ENCODE measurements at regions not wholly inside any gene's neighbourhood (a gene's known extent, or its start where the extent isn't known, plus 50 kb on each side); places are given as distances from the start of the nearest gene placed in this dataset.

DNA sequence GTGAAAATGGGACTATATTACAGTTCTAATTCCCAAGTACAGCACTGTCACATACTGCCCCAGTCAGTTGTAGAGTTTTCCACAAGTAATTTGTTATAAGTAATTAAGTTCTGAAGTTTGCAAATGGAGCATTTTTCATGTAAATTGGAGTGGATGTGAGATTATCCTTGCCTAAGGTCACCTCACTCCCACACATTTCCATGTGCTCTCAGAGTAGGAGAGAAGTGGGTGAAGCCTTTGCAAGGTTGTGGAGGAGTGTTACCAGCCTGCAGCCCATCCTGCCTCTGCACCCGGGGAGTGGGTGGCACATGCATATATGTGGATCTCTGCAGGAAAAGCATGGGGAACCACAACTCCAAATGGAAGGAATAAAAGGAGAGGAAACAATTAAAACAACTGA lies 169.8 kb downstream of the CD47 start:
- DNase-seq (ENCODE audit: extremely low spot score, unreplicated experiment): no peak
- Mint-ChIP-seq H3K4me1 (ENCODE audit: unreplicated experiment) (no peaks in the 10 kb centered on the region), H3K27ac (ENCODE audit: unreplicated experiment) (no peak overlapping the region), H3K27me3 (ENCODE audit: unreplicated experiment) (peaks cover 39% of the 10 kb centered on the region), H3K9me3 (ENCODE audit: unreplicated experiment) (no peaks in the 10 kb centered on the region), H3K4me3 (ENCODE audit: unreplicated experiment) (no peak overlapping the region), H3K36me3 (ENCODE audit: unreplicated experiment) (no peaks in the 10 kb centered on the region)
- TF ChIP-seq, protein P1, sequence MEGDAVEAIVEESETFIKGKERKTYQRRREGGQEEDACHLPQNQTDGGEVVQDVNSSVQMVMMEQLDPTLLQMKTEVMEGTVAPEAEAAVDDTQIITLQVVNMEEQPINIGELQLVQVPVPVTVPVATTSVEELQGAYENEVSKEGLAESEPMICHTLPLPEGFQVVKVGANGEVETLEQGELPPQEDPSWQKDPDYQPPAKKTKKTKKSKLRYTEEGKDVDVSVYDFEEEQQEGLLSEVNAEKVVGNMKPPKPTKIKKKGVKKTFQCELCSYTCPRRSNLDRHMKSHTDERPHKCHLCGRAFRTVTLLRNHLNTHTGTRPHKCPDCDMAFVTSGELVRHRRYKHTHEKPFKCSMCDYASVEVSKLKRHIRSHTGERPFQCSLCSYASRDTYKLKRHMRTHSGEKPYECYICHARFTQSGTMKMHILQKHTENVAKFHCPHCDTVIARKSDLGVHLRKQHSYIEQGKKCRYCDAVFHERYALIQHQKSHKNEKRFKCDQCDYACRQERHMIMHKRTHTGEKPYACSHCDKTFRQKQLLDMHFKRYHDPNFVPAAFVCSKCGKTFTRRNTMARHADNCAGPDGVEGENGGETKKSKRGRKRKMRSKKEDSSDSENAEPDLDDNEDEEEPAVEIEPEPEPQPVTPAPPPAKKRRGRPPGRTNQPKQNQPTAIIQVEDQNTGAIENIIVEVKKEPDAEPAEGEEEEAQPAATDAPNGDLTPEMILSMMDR (IDR thresholded peaks at IDR 0.05): no peak

DNA sequence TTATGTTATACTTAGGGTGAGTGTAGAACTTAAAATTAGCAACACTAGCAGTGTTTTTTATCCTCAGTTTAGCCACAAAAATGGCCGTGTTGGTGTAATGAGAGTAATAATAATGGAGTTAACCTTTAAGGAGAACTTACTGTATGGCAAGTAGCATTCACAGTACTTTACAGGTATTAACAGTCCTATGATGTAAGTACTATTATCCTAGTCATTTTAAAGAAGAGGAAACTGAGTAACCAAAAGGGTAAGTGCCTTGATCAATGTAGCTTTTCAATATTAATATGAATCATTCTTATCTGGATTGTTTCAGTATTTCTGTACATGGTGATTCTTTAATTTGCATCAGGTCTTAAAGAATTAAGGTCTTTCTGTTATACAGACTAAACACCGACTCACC lies 170.3 kb downstream of the CD47 start:
- Mint-ChIP-seq H3K4me3 (ENCODE audit: unreplicated experiment) (no peak overlapping the region), H3K27ac (ENCODE audit: unreplicated experiment) (no peak overlapping the region), H3K4me1 (ENCODE audit: unreplicated experiment) (no peaks in the 10 kb centered on the region), H3K9me3 (ENCODE audit: unreplicated experiment) (no peaks in the 10 kb centered on the region), H3K36me3 (ENCODE audit: unreplicated experiment) (no peaks in the 10 kb centered on the region), H3K27me3 (ENCODE audit: unreplicated experiment) (peaks cover 39% of the 10 kb centered on the region)
- TF ChIP-seq, protein P1 (IDR thresholded peaks at IDR 0.05): no peak
- no peak for DNase-seq (ENCODE audit: extremely low spot score, unreplicated experiment)

DNA sequence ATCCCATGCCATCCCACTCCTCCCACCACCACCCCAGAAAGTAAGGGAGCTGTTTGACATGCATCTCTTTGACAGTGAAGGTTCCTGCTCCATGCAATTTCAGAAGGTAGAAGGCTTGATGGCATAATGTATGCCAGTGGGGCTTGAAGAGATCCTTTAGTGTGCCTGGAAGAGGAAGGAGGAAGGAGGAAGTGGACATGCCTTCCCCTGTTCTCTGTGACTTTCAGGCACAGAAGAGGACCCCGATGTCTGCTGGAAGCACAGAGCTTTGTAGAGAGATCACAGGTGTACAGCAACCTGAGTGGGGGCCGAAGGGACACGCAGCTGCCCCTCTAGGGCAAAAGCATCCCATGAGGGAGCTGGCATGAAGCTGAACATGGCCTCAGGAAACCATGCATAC lies 171.6 kb downstream of the CD47 start:
- H3K27me3 Mint-ChIP-seq (ENCODE audit: unreplicated experiment): peaks cover 48% of the 10 kb centered on the region
- no peak overlapping the region for H3K27ac Mint-ChIP-seq (ENCODE audit: unreplicated experiment)
- no peaks in the 10 kb centered on the region for H3K9me3 Mint-ChIP-seq (ENCODE audit: unreplicated experiment)
- TF ChIP-seq, protein P1 (IDR thresholded peaks at IDR 0.05): no peak
- no peaks in the 10 kb centered on the region for H3K36me3 Mint-ChIP-seq (ENCODE audit: unreplicated experiment)
- H3K4me1 Mint-ChIP-seq (ENCODE audit: unreplicated experiment): no peaks in the 10 kb centered on the region
- no peak overlapping the region for H3K4me3 Mint-ChIP-seq (ENCODE audit: unreplicated experiment)
- no peak for DNase-seq (ENCODE audit: extremely low spot score, unreplicated experiment)

DNA sequence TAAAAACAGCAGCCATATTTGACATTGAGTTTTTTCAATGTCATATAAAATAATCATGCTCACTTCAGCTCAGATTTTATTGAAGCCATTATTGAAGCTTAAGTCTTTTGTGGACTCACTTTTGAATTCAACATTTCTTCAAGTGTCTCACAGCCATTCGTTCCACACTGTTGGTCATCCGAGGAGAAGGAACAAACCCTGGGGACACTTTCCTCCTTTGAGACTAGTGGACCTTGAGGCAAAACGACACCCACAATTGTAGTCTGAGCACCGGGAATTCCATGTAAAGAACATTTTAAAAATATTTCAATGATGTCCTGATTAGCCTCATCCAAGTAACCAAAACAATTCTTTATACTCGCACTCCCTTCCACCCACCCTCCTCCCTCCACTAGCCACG lies 174.7 kb downstream of the CD47 start:
- H3K27me3 Mint-ChIP-seq (ENCODE audit: unreplicated experiment): peaks cover 29% of the 10 kb centered on the region

DNA sequence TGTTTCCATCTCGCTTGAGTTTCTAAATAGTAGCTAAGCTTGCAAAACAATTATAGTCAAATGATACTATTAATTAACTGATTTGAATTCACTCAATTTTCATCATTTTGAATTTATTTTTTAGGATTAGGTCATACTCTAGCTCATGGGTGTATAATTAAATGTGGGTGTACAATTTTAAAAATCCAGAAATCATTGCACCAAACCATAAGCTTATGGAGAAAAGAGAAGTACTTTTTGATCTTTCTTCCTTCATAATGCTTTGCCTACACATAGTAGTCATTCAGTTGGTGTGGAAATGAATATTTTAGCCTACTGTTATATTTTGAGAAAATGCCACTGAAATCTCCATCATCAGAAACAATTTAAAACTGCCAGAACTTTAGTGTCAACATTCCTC lies 175.1 kb downstream of the CD47 start:
- TF ChIP-seq, protein P1 (IDR thresholded peaks at IDR 0.05): no peak
- Mint-ChIP-seq H3K27me3 (ENCODE audit: unreplicated experiment) (peaks cover 25% of the 10 kb centered on the region), H3K27ac (ENCODE audit: unreplicated experiment) (no peak overlapping the region), H3K36me3 (ENCODE audit: unreplicated experiment) (no peaks in the 10 kb centered on the region), H3K9me3 (ENCODE audit: unreplicated experiment) (no peaks in the 10 kb centered on the region), H3K4me3 (ENCODE audit: unreplicated experiment) (no peak overlapping the region), H3K4me1 (ENCODE audit: unreplicated experiment) (no peaks in the 10 kb centered on the region)
- no peak for DNase-seq (ENCODE audit: extremely low spot score, unreplicated experiment)

More for the DNA sequence above, 174.7 kb downstream of the CD47 start:
- no peak for DNase-seq (ENCODE audit: extremely low spot score, unreplicated experiment)
- Mint-ChIP-seq H3K36me3 (ENCODE audit: unreplicated experiment) (no peaks in the 10 kb centered on the region), H3K4me3 (ENCODE audit: unreplicated experiment) (no peak overlapping the region), H3K9me3 (ENCODE audit: unreplicated experiment) (no peaks in the 10 kb centered on the region), H3K27ac (ENCODE audit: unreplicated experiment) (no peak overlapping the region), H3K4me1 (ENCODE audit: unreplicated experiment) (no peaks in the 10 kb centered on the region)
- TF ChIP-seq, protein P1 (IDR thresholded peaks at IDR 0.05): no peak

Measured in osteocyte (in vitro differentiated cells).